ENCODE measurements at regions not wholly inside any gene's neighbourhood (a gene's known extent, or its start where the extent isn't known, plus 50 kb on each side); places are given as distances from the start of the nearest gene placed in this dataset.

DNA sequence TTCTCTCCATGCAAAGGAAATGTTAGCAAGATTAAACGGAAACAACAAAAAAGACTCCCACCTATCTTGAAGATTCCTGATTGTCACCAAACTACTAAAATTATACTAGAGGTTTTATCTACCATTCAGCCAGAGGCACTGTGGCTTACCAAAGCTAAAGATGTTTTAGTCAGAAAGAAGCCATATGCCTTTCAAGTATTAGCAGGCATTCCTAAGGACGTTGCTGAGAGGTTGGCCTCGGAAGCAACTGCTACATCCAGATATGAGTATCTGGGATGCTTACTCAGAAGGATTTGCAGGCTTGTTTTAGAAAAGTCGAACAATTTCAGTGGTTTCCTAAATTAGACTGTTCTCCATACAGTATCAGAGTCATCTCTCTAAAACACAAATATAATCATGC, 88.3 kb upstream of the UBE2E3 start:
- TF ChIP-seq CTCF (IDR thresholded peaks at IDR 0.05) (no peak), POLR2A (IDR thresholded peaks at IDR 0.05) (no peak), EP300 (IDR thresholded peaks at IDR 0.05) (no peak), POLR2AphosphoS5 (IDR thresholded peaks at IDR 0.05) (no peak)
